Activated CD4-positive, CD25-positive, alpha-beta regulatory T cell treated with anti-CD3 and anti-CD28 coated beads, Interleukin-2, amount 50 U/mL, for 72 hours (primary cell): ENCODE measurements at regions not wholly inside any gene's neighbourhood (a gene's known extent, or its start where the extent isn't known, plus 50 kb on each side); places are given as distances from the start of the nearest gene placed in this dataset.

Experiments used
- DNase-seq: peaks from one replicate; pipeline ENCODE4 v3.0.0; 2021

DNA sequence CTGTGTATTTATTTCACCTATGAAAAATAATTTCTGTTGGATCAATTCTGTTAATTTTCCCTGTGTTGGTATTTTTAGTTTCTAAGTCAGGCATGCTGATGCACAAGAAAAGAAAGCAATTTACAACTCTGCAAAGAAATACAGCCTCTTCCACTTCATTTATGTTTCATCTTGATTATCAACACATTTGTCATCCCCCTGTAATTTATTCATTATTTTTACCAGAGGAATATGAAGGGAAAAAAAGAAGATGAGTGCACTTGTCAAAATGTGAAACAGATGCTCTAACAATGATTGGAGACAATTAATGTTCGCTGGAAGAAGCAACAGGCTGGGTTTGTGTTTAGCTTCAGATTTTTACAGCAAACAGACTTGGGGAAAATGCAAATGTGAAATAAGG, 958.5 kb upstream of the SEL1L start:
- DNase-seq = no peak

DNA sequence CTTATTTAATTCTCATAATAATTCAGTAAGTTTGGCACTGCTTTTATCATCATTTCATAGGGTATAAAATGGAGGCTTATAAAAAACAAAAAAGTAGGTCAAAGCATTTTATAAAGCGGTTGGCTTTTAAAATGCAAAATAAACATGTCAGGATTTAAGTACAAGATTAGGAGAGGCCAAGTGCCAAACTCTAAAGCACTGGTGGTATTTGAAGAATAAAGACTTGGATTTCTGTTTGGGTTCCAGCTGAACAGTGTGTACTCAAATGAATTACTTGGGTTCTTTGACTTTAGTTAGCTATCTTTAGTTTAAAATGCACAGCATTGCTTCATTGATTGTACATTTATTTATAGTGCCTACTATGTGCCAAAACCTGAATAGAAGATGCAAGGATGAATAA, 966.6 kb upstream of the SEL1L start:
- no peak for DNase-seq

DNA sequence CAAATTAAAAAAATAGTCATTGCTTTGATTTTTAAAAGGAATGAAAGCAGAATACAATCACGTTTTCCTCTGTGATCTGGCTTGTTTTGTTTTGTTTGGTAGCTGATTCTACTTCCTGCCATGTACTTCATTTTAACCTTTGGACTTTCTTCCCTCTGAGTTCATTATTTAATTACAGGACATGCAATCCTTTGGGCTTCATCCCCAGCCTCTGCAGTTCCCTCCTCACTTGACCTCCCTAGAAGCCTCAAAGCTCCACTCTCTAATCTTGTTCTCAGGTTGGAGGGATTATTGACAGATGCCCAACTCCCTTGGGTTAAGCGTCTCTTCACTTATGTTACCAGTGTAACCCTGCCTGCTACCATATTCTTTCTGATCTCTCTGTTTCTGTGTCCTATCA, 967.9 kb upstream of the SEL1L start:
- DNase-seq = no peak

DNA sequence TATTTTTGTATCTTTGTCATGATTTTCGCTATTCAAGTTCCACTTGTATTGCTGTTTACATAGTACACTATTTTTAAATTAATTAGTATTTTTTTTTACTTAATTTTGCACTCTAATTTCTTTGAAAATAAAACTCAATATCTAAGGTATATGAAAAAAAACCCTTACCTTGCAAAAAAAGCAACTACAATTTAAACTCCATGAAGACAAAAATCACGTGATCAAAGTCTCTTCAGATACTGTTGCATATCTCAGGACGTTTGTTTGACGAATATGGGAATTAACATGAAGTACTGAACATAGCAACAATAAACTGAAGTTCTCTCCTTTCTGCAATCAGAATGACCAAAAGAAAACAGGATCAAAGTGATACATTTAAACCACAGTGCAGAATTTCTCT, 968.4 kb upstream of the SEL1L start:
- no peak for DNase-seq

DNA sequence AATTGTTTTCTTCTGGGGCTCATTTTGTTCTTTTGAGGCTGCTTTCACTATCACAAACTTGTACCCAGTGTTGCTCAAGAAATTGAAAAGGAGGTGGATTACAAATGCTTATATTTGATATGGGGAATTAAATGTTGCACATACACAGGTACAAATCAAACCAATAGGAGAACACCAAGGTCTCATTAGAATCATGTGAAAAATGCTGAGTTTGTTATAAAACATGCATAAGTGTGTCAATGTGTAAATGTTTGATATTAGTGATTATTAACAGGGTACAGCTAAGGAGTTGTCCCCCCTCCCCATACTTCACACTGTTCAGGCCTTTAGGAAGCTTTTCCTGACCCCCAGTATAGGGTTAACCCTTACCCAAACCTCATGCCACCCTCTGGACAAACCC, 971.2 kb upstream of the SEL1L start:
- DNase-seq = no peak

DNA sequence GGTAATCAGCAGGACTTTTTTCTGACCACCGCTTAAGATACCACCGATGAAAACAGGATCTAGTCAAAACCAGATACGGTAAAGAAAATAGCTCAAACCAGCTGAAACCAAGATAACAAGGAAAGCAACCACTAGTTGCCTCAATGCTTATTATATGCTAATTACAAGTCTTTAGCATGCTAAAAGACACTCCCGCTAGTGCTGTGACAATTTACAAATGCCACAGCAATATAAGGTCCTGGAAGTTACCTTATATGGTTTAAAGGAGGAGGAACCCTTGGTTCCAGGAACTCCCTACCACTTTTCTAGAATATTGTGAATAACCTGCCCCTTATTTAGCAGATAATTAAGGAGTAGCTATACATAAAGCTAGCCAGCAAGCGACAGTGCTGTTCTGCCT, 976.4 kb upstream of the SEL1L start:
- DNase-seq = no peak

DNA sequence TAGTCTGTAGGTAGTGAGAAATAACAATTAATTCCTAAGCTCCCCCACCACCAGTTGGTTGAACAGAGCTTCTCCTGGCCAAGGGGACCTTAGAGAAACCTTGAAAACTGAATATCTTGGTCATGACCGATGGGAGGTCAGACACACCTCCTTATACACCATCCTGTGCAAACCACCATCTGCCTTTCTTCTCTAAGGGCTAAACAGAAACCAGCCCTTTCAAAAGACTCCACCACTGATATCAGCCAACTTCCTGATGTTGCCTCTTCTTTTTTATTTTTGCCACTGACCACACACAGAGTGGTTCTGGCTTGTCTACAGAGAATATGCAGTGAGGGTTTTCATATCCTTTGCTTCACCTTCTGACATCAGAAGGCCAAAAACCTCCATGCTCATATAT, 977.7 kb upstream of the SEL1L start:
- no peak for DNase-seq

DNA sequence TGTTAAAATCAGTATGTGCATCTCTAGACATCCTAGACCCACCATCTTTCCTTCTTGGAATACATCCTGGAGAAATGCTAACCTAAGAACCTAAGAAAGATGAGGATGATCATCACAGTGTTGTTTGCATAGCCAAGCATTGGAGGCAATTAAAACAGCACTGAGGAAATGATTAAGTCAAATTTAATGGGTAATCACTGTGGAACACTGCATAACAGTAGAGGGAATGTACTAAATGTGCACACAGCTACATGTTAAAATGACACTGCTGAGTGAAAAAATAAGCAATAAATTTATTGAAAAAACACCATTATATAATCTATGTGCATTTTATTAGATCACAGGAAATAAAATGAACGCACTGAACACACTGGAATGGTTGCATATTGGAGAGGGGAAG, 987.1 kb upstream of the SEL1L start:
- no peak for DNase-seq

DNA sequence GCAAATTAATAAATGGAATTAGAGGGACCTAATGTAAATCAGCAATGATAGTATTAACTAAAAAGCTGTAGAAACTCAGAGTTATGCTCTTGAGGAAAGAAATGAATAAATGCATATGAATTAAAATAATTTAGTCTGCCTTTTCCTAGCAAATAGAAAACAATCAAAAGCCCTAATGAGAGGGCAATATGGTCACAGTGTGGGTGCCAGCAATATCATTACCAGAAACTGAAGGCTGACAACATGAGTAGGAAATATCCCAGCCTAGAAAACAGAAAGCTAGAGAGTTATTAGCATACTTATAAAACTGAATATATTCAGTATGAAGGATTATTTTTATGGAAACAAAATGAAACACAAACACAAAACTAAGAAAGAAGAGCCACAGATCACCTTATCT, 987.5 kb upstream of the SEL1L start:
- DNase-seq = no peak

DNA sequence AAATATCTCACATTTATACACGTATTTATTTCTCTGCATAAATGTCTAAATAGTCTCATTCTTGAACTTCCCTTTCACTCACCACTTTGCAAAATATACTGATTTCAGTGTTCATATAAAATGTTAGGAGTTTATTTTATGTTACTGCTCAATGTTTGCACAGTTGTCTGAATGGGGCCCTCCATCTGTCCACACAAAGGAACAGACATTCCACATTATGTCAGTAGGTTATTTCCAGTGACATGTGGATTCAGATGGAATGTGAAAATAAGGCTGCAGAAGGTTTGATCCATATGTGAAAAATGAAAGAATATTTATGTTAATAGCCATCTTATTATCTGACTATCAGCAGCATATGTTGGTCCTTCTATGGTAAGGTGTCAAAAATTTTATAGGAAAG, 994.4 kb upstream of the SEL1L start:
- no peak for DNase-seq

DNA sequence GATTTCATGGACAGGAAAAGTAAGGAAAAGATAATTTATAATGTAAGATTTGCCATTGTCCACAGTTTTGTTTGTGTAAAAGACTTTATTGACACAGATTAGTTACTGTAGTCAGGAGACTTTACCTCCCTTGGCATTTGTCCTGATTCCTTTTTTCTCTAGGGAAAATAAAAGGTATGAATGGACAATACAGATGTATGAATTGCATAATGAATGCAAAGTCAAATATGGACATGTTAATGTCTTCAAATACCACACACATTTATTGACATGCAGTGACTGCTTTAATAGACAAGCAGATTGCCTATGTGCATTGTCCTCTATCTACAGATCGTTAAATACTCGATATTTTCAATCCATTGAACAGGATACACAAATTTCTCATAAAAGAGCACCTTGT, 999.7 kb upstream of the SEL1L start:
- no peak for DNase-seq

DNA sequence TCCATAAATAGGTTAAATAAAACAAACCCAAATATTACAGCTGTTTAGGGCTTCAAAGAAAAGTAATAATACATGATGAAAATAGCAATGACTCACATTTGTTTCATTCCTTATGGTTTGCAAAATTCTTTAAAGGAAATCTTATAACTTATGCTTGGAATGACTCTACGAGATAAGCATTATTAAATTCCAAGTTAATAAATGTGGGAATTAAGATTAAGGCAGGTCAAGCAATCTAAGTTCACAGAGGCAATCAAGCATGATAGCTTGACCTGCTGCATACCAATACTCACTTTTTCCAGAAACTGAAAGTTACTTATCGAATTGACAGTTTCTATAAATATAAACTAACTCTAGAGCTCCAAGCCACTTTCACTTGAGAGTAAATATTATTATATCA, 1002.9 kb upstream of the SEL1L start:
- no peak for DNase-seq

DNA sequence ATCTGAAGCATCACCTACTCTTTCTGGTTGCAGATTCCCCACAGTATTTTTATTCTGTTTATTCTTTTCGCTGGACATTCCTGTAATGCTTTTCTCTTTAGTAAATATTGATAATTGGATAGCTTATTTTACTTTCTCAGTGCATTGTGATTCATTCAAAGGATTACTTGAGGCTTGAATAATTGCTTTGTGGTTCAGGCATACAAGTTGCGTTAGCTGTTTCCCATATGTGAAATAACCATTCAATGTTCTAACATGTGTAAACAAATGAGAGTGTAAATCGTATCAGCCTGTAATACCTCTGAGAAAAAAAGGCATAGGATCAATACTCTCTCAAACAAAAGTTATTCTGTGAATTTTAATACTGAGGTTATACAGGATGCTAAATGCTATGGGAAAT, 1004.2 kb upstream of the SEL1L start:
- DNase-seq = no peak

DNA sequence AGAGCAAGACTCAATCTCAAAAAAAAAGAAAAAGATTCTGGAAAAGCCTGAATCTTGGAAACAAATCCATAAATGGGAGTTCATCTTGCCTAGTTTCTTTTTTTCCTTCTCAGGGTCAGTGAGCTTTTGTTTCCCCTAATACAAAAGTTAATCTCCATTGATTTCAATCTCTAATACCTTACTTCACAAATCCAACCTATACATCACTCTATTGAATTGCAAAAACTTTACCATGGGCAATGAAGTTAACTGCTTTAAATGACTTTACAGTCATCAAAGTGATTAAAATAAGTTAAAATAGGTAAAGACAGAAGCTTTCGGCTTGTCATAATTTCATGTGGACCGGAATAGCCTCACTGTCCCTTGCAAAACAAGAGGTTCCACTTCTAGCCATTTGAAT, 1012.7 kb upstream of the SEL1L start:
- no peak for DNase-seq

DNA sequence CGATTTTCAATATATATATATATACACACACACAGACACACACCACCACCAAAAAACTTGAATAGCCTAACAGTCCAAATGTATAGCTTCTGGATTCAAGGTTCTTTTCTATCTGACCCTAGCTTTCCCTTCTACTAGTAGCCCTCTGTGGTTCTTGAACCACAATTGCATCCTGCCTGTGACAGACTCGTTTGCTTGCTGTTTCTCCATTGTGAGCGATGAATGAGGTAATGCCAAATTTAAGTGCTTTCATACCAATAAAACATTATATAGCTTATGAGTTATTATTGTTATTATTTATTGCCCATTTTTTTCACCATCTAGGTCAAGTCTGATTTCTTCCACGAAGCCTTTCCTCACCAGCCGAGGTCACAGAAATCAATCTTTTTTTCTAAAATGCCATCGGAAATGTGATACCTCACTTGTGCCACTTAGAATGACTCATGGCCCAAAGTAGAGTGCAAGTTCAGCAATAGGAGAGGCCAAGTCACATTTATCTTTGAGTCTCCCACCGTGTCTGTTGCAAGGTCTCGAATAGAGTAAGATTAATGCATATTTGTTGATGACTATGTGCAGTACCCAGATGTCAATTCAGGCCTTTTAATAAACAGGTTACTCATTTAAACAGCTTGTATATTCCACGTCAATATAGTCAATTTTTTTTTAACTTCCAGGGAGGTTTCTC, 1015.8 kb upstream of the SEL1L start:
- no peak for DNase-seq

DNA sequence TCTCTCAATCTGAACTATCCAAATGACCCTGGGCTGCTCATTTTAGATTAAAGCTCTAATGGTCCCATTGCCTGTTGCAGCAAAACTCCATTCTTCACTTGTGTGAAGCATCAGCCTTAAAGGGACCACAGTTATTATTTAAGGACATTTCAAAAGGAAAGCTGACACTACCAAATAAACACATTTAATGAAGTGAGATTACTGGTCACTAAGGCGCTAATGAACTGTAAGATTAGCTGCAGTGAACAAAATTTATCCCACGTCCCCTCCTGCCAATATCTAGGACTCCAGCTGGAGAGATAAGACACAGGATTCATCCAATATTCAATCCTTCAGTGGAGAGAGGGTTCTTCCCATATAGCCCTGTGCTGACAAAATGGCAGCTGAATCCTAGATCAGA, 1029.2 kb upstream of the SEL1L start:
- DNase-seq = no peak

DNA sequence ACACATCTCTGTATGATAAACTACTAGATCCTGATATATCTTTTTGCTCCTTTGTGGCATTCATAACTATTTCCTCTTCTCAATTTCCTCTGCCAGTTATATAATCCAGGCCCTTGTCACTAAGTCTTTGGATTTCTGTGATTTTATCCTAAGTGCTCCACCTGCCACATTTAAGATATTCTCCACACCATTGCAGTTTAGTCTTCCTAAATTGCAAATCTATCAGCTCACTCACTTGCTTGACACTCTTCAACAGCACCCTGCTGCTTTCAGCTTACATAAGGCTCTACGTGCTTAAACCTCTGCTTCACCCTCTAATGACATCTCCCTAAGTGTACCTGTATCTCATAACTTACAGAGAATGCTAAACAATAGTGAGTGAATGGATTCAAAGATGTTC, 1032.2 kb upstream of the SEL1L start:
- no peak for DNase-seq

DNA sequence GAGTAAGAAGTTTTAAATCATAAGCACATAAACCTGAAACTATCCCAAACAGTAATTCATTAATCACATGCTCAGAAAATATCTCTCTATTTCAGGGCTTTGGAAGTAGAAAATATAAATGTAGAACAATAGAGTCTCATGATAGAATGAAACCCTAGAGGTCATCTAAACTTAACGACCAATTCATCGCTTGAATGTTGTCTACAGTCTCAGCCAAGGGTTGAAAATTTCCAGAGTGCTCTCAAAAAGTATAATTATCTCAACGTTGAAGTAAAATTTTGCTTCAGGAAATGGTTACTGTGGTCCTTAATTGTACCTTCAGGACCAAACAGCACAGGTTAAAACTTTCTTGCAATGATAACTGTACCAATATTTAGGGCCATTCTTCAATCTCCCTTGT, 1053.6 kb upstream of the SEL1L start:
- no peak for DNase-seq

DNA sequence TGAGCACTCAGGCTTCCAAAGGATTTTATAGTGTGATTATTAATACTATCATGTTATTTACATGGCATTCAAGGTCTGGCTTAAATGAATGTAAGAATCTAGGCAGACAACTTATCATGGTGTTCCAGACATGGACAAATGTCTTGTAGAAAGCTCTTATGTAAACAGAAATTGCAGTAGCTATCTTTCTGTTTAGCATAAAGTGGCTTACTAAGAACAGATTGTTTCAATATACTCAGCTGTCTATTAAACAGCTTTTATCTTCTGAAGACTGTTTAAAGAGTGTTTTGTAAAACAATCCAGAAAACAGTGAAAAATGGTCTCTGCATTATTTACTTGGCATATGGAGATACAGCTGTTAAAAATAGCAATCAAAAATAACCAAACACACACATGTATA, 1061.8 kb upstream of the SEL1L start:
- DNase-seq = no peak

DNA sequence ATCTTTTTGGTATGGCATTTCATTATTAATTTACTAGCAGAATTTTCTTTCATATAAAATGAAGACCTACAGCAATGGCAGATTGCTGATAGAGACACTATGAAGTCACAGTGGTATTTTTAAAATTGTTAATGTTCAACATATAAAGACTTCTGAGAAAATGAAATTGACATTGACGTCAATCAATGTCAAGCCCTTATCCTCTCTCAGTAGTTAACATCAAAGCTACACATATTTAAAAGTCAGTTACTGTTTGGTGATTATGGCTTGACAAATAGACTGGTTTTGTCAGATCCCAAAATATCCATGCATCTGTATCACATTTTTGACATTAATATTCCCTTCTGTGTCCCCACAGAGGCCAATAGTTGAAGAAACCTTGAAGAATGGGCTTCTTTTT, 1069.1 kb upstream of the SEL1L start:
- DNase-seq = no peak

DNA sequence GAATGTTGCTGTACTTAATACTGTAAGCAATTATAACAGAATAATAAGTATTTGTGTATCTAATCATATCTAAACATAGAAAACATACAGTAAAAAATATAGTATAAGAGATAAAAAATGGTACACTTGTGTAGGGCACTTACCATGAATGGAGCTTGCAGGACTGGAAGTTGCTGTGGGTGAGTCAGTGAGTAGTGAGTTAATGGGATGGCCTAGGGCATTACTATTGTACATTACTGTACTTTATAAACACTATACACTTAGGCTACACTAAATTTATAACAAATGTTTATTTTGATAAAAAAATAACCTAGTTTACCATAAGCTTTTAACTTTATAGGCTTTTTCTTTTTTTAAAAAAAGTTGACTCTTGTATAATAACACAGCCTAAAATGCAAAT, 1071.2 kb upstream of the SEL1L start:
- DNase-seq = no peak

DNA sequence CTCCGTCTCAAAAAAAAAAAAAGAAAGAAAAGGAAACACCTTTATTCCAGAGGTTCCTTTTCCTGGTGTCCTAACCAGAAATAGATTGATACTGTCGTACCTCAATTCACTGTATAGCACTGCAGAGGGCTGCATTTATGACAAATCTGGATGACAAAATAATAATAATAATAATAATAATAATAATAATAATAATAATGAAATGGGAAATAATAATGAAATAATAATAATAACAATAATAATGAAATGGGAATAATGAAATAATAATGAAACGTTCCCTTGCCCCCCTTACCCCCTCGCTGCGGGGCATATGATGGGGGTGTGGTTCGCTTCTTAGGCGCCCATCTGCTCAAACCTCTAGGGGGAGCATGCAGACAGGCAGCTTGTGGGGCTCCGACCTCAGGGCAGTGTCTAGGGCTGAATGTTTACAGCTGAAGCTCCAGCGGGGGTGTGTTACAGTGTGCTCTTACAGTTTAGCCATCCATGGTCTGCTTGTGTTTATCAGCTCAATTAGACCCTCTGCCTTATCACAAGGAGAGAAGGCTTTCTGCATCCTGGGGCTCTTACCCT, 1088.3 kb upstream of the SEL1L start:
- DNase-seq = no peak

DNA sequence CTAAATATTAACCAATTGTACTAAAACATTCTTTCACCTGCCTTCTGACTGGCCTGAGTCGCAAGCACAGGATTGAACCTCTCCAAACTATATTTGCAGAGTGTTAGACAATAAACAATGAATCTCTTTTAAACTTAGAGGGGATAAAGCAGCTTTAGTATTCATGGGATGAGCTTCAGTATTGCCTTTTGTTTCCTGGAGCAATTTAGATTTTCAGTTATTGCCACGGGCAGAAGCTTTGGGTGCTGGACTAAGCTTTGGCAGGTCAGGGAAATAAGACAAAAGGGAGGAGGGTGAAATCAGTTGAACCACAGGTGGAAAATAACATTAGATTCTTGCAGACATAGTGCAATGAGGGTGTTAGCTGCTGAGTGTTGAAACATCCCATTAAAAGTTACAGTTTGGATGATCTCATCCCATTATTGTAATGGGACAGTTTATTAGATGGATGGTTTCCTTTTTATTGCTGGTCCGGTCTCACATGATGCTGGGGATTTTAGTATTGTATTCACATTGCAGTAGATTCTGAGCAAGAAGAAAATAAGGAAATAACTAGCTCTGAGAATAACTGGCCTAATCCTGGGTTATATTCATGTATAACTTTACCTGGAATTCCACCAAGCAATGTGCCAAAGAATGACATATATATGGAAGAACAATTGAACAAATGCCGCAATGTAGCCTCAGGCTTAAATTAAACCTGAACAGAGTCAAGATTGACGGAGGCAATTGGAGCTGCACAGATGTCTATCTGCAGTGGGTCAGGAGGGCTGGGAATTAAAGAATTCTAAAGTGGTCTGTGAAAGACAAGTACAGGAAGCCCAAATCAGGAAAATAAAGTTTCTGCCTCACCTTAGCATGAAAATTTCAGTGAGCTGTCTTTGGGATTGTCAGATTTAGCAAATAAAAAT, 1092.8 kb upstream of the SEL1L start:
- no peak for DNase-seq

DNA sequence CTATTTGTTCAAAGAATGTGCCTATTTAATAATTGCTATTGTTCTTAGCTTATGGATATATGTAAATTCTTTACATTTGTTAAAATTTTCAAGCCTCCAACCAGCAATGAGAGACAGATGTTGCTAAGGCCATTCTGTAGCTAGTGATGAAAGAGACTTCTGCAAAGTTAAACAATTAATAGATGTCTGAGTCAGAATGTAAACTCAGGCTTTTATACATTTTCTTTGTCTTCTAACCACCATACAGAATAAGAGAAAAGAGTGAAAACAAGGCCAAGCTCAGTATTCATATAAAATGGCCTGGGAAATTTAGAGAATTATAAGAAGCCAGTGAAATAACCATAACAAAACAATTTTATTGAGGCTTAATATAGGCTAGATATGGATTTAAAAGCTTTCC, 1102.3 kb upstream of the SEL1L start:
- DNase-seq = no peak
